Adrenal gland (tissue), 9 donors: ENCODE measurements at regions not wholly inside any gene's neighbourhood (a gene's known extent, or its start where the extent isn't known, plus 50 kb on each side); places are given as distances from the start of the nearest gene placed in this dataset.

Experiments
- DNase-seq, 7 donors: peaks; one replicate each; pipeline ENCODE4 v3.0.0-alpha.2; 2019 to 2020
- H3K27ac ChIP-seq, 5 donors: fragments of 200-600 bp; sonication (generic) in 4 of 5; 1 replicate in 3 of 5; 2 replicates in 2 of 5; pipeline versions ENCODE4 v1.5.1 to v1.8.0; 2016 to 2020; ENCODE audit warnings: mild to moderate bottlenecking in 1 of 5
- H3K27me3 ChIP-seq: fragments of 200-600 bp; 2 replicates; pipeline ENCODE4 v1.8.0; 2021
- H3K36me3 ChIP-seq, 2 donors: fragments of 200-600 bp; replicated peaks in 1 of 2; 1 replicate in 1 of 2; 2 replicates in 1 of 2; pipeline versions ENCODE4 v1.5.1 to v1.8.0; 2018 to 2022
- H3K4me1 ChIP-seq, 2 donors: fragments of 200-600 bp; replicated peaks in 1 of 2; 1 replicate in 1 of 2; 2 replicates in 1 of 2; pipeline versions ENCODE4 v1.5.1 to v1.8.0; 2018 to 2021
- H3K4me3 ChIP-seq, 4 donors: fragments of 200-600 bp; sonication (generic) in 3 of 4; one replicate each; pipeline ENCODE4 v1.5.1; 2016 to 2018
- H3K9me3 ChIP-seq, 3 donors: fragments of 200-600 bp; sonication (generic) in 1 of 3; replicated peaks in 1 of 3; 1 replicate in 2 of 3; 2 replicates in 1 of 3; pipeline versions ENCODE4 v1.5.1 to v1.8.0; 2016 to 2021
- POLR2A ChIP-seq, 2 donors: fragments of 450-650 bp; IDR thresholded peaks; one replicate each; pipeline ENCODE4 v1.6.1; 2017; ENCODE audit warnings: antibody characterized with exemption in 2 of 2, mild to moderate bottlenecking in 2 of 2, moderate library complexity in 1 of 2
- WGBS, 4 donors: extraction: QIAGEN DNeasy Blood & Tissue Kit in 2 of 4; methylation state at CpG; one replicate each; pipeline versions ENCODE4 v1.1.5 to v1.1.7; 2013 to 2017; 5-methylcytosine and 5-hydroxymethylcytosine counted together
- intact Hi-C, 2 donors: fragments of 100-400 bp; cut with DNase I; formaldehyde crosslinking; loops; one replicate each; pipeline versions ENCODE4 v1.14.1 to v1.15.0; 2022 to 2023
- TF ChIP-seq, protein P1 (sequence below), 6 experiments: fragments of 450-650 bp in 4 of 6; fragments of 200-600 bp in 2 of 6; sonication (generic) in 1 of 6; IDR thresholded peaks; 1 replicate in 5 of 6; 2 replicates in 1 of 6; pipeline versions ENCODE4 v1.5.1 to v1.8.0; 2016 to 2021; ENCODE audit warnings: antibody characterized with exemption in 6 of 6, mild to moderate bottlenecking in 2 of 6, moderate library complexity in 1 of 6
- donor health status: healthy with polysubstance abuse.
- donor health status: Bipolar disorder and iron deficiency.
- donor health status: DM: yes; HTN: yes; CAD: no.
- donor health status: DM: no; HTN: no; CAD: no.
- donor health status: DM: no; HTN: no; CAD: no.

DNA sequence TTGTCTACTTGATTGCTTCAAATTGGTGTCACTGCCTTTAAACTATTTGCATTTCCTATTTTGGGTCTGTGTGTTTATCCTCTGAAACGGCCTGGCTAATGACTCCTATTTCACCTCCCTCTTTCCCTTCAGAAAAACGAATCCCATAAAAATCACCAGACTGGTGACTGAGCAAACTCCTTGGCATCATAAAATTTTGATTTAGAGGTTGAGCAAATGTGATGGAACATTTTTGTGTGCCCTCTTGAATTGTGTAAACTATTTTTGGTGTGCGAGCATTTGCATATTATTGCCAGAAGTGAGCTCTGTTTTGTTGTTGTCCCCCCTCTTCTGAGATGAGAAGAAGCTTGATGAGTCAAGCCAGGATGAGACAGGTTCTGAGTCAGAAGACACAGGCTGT, 316.1 kb downstream of the AJAP1 start:
- peak in 2 of 7 donors; percentile 31 to 37 for DNase-seq
- TF ChIP-seq, protein P1, sequence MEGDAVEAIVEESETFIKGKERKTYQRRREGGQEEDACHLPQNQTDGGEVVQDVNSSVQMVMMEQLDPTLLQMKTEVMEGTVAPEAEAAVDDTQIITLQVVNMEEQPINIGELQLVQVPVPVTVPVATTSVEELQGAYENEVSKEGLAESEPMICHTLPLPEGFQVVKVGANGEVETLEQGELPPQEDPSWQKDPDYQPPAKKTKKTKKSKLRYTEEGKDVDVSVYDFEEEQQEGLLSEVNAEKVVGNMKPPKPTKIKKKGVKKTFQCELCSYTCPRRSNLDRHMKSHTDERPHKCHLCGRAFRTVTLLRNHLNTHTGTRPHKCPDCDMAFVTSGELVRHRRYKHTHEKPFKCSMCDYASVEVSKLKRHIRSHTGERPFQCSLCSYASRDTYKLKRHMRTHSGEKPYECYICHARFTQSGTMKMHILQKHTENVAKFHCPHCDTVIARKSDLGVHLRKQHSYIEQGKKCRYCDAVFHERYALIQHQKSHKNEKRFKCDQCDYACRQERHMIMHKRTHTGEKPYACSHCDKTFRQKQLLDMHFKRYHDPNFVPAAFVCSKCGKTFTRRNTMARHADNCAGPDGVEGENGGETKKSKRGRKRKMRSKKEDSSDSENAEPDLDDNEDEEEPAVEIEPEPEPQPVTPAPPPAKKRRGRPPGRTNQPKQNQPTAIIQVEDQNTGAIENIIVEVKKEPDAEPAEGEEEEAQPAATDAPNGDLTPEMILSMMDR (IDR thresholded peaks at IDR 0.05) = no peak
- TF ChIP-seq POLR2A (IDR thresholded peaks at IDR 0.05) = no peak
- 52 to 69% (median 61%) methylated on average over 3 of the region's 3 CpGs for WGBS, 4 donors
- H3K27me3 ChIP-seq = no peaks in the 10 kb centered on the region
- intact Hi-C loops = no loop called here
- H3K4me3 ChIP-seq = no peak overlapping the region
- H3K4me1 ChIP-seq = no peaks in the 10 kb centered on the region
- H3K36me3 ChIP-seq = no peaks in the 10 kb centered on the region
- no peaks in the 10 kb centered on the region for H3K9me3 ChIP-seq
- no peak overlapping the region for H3K27ac ChIP-seq

DNA sequence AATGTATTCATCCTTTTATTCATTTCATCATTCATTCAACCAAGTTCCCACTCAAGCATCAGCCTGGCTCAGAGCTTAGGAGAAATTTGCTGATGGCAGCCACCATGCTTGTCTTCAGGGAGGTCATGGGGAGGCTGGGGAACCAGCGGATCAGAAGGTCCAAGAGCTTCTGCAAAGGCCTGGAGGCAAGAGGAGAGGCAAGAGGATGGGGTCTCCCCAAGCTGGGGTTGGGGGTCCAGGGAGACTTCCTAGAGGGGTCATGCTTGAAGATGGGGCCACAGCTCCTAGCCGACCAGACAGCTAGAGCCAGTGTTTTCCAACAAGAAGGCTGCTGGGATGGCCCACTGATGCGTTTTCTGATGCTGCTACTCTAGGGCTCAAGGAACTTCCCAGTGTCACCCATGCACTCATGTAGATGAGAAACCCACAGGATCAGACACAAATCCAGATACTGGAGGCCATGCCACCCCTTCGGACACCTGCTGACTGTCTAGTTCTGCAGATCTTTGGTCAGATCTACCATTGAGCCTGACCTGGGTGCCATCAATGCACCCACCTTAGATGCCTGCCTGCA, 315.2 kb downstream of the AJAP1 start:
- no peak overlapping the region for H3K27ac ChIP-seq
- no peak overlapping the region for H3K4me3 ChIP-seq
- intact Hi-C loops = no loop called here
- no peaks in the 10 kb centered on the region for H3K4me1 ChIP-seq
- DNase-seq = peak in 1 of 7 donors; percentile 33
- no peak for TF ChIP-seq POLR2A (IDR thresholded peaks at IDR 0.05)
- TF ChIP-seq, protein P1 (IDR thresholded peaks at IDR 0.05) = no peak
- WGBS, 4 donors = 91 to 100% (median 95%) methylated on average over 3 to 4 of the region's 4 CpGs
- H3K9me3 ChIP-seq = no peaks in the 10 kb centered on the region
- H3K36me3 ChIP-seq = no peaks in the 10 kb centered on the region
- H3K27me3 ChIP-seq = no peaks in the 10 kb centered on the region

DNA sequence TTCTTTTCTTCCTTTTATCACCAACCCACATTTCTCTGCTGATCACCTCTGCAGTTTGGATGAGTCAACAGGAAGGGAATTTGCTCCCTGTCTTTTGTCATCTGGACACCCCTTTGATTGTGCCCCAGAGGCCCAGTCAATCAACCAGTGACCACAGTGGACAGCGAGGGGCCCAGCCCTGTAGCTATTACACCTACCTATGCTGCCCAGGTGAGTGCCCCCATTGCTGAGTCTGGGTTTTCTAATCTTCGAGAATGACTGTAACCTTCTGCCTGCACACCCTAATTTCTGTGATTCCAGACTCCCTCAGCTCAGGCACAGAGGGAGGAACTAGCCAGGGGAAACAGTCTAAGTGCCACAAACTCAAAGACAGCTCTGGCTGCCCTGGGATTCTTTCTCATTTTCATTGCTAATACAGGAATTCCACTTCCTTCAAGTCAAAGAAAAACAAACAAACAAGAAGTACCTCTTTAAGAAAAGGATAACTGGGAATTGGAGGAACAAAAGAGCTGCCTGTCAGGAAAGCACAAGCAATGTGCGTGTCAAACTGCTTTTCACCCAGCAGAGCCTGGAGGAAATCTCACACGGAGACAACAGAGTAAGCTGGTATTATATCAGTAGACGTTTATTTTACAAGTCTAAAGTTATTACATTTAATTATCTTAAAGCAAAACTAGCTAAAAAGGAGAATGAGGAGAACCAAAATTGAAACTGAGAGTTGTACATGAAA, 311.1 kb downstream of the AJAP1 start:
- no peak for TF ChIP-seq POLR2A (IDR thresholded peaks at IDR 0.05)
- TF ChIP-seq, protein P1 (IDR thresholded peaks at IDR 0.05) = no peak
- Histone ChIP-seq H3K9me3 (no peaks in the 10 kb centered on the region), H3K4me3 (no peak overlapping the region), H3K36me3 (no peaks in the 10 kb centered on the region), H3K27ac (no peak overlapping the region), H3K27me3 (no peaks in the 10 kb centered on the region), H3K4me1 (peaks cover 11 to 14% of the 10 kb centered on the region in 2 donors)
- DNase-seq = no peak
- intact Hi-C loops = no loop called here
- 41 to 57% (median 53%) methylated on average over 4 to 5 of the region's 5 CpGs for WGBS, 4 donors

DNA sequence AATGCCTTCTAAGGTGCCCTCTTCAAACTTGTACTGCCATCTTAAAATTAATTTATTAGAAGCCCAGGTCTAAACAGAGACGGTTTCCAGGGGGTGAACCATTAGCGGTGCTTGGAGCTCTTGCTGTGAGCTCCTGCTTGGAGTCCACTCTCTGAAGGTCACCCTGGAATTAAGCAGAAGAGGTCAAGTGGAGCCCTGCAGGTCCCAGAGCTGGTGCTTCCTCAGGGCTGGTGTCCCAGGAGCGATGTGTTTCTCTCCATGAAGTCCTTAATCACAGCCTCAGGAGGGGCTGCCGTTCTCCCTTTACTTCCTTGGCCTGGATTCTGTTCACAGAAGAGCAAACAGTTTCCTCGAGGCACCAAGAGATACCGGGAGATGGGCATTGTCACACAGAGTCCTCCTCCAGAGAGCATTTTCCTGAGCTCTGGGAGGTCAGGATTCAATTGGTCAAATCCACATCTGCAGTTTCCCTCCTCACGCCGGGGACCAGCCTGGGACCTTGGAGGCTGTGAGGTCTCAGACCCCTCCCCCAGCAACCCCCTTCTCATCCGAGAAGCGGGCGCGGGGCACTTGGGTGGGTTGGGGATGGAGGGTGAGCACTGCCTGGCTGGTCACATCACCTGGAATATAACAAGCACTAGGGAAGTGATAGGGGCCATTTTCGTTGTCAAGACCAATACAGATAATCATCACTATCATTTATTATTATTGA, 310.4 kb downstream of the AJAP1 start:
- Histone ChIP-seq H3K36me3 (no peaks in the 10 kb centered on the region), H3K4me1 (peaks cover 11 to 14% of the 10 kb centered on the region in 2 donors), H3K4me3 (no peak overlapping the region), H3K27ac (no peak overlapping the region), H3K9me3 (no peaks in the 10 kb centered on the region), H3K27me3 (no peaks in the 10 kb centered on the region)
- no peak for DNase-seq
- 78 to 90% (median 81%) methylated on average over 9 to 13 of the region's 13 CpGs for WGBS, 4 donors
- intact Hi-C loops = no loop called here
- TF ChIP-seq, protein P1 (IDR thresholded peaks at IDR 0.05) = no peak
- no peak for TF ChIP-seq POLR2A (IDR thresholded peaks at IDR 0.05)
